Vagina (tissue), 2 donors: ENCODE measurements at regions not wholly inside any gene's neighbourhood (a gene's known extent, or its start where the extent isn't known, plus 50 kb on each side); places are given as distances from the start of the nearest gene placed in this dataset.

ENCODE experiments used
- DNase-seq, 2 donors: peaks; one replicate each; pipeline ENCODE4 v3.0.0-alpha.2; 2017; ENCODE audit errors: extremely low spot score in 2 of 2
- H3K27ac ChIP-seq: fragments of 200-600 bp; sonication (generic); one replicate; pipeline ENCODE4 v1.5.1; 2019
- H3K27me3 ChIP-seq: fragments of 200-600 bp; sonication (generic); one replicate; pipeline ENCODE4 v1.5.1; 2019
- H3K36me3 ChIP-seq, 2 donors: fragments of 200-600 bp; sonication (generic); one replicate each; pipeline ENCODE4 v1.5.1; 2017 to 2019
- H3K4me1 ChIP-seq: fragments of 200-600 bp; sonication (generic); one replicate; pipeline ENCODE4 v1.5.1; 2019
- H3K4me3 ChIP-seq, 2 donors: fragments of 200-600 bp; sonication (generic); 1 replicate in 1 of 2; 2 replicates in 1 of 2; pipeline ENCODE4 v1.5.1; 2016 to 2019
- H3K9me3 ChIP-seq: fragments of 200-600 bp; sonication (generic); one replicate; pipeline ENCODE4 v1.5.1; 2019
- CTCF ChIP-seq, 3 experiments: fragments of 450-650 bp in 2 of 3; fragments of 200-600 bp in 1 of 3; sonication (generic) in 1 of 3; IDR thresholded peaks; one replicate each; pipeline ENCODE4 v1.5.1; 2017 to 2019; ENCODE audit warnings: antibody characterized with exemption in 3 of 3, mild to moderate bottlenecking in 2 of 3, moderate library complexity in 2 of 3
- POLR2A ChIP-seq, 2 donors: fragments of 450-650 bp; IDR thresholded peaks; one replicate each; pipeline ENCODE4 v1.6.1; 2017; ENCODE audit warnings: antibody characterized with exemption in 2 of 2, mild to moderate bottlenecking in 2 of 2, moderate library complexity in 2 of 2
- POLR2AphosphoS5 ChIP-seq, 2 donors: sonication (generic); formaldehyde crosslinking; IDR thresholded peaks; one replicate each; pipeline ENCODE4 v1.9.0; 2017; ENCODE audit warnings: antibody characterized with exemption in 2 of 2, mild to moderate bottlenecking in 2 of 2, low read depth in 1 of 2; ENCODE audit not compliant: insufficient read depth in 1 of 2
- intact Hi-C: fragments of 100-400 bp; cut with DNase I; formaldehyde crosslinking; loops from one replicate; pipeline ENCODE4 v1.15.1; 2023

- Histone ChIP-seq H3K4me1 (peaks cover 26% of the 10 kb centered on the region), H3K9me3 (no peaks in the 10 kb centered on the region), H3K4me3 (no peak overlapping the region), H3K27me3 (no peaks in the 10 kb centered on the region), H3K36me3 (no peaks in the 10 kb centered on the region), H3K27ac (no peak overlapping the region)
- TF ChIP-seq POLR2A (IDR thresholded peaks at IDR 0.05) (no peak), CTCF (IDR thresholded peaks at IDR 0.05) (no peak), POLR2AphosphoS5 (IDR thresholded peaks at IDR 0.05; ENCODE audit: insufficient read depth in 1 of 2, low read depth in 1 of 2) (no peak)
- no peak for DNase-seq
- intact Hi-C loops: no loop called here
These were observed 87.1 kb downstream of the ADRB2 start for GRCh38 chr5:148913493-148913892.

DNA sequence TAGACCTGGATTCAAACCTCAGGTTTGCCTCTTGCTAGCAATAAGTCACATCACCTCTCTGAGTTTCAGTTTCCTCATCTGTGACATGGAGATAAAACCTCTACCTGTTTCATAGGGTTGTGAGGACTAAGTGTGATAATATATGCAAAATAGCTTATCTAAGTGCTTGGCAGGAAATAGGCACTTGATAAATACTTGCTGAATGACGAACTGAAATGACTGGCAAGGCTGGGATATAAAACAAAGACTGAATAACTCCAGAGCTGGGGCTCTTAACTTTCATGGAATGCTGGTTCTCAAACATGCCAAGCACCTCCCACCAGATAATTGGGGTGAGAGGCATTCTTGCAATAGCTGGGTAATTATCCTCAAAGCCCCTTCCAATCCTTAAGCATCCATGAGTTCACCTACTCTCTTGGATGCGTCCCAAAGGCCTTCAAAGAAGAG is 87.6 kb downstream of the ADRB2 start:
- Histone ChIP-seq H3K9me3 (no peaks in the 10 kb centered on the region), H3K27ac (peak overlapping the region; percentile 3), H3K27me3 (no peaks in the 10 kb centered on the region), H3K4me3 (no peak overlapping the region), H3K36me3 (no peaks in the 10 kb centered on the region), H3K4me1 (peaks cover 26% of the 10 kb centered on the region)
- no peak for DNase-seq
- intact Hi-C loops: no loop called here
- TF ChIP-seq POLR2A (IDR thresholded peaks at IDR 0.05) (no peak), POLR2AphosphoS5 (IDR thresholded peaks at IDR 0.05; ENCODE audit: insufficient read depth in 1 of 2, low read depth in 1 of 2) (no peak), CTCF (IDR thresholded peaks at IDR 0.05) (no peak)

GRCh38 chr5:148915224-148915817 is 88.9 kb downstream of the ADRB2 start:
- H3K27ac ChIP-seq: peak overlapping the region; percentile 3
- peaks cover 23% of the 10 kb centered on the region for H3K4me1 ChIP-seq
- H3K36me3 ChIP-seq: no peaks in the 10 kb centered on the region
- intact Hi-C loops: no loop called here
- no peak overlapping the region for H3K4me3 ChIP-seq
- TF ChIP-seq CTCF (IDR thresholded peaks at IDR 0.05) (no peak), POLR2AphosphoS5 (IDR thresholded peaks at IDR 0.05; ENCODE audit: insufficient read depth in 1 of 2, low read depth in 1 of 2) (no peak), POLR2A (IDR thresholded peaks at IDR 0.05) (no peak)
- H3K27me3 ChIP-seq: no peaks in the 10 kb centered on the region
- H3K9me3 ChIP-seq: no peaks in the 10 kb centered on the region
- DNase-seq: no peak

DNA sequence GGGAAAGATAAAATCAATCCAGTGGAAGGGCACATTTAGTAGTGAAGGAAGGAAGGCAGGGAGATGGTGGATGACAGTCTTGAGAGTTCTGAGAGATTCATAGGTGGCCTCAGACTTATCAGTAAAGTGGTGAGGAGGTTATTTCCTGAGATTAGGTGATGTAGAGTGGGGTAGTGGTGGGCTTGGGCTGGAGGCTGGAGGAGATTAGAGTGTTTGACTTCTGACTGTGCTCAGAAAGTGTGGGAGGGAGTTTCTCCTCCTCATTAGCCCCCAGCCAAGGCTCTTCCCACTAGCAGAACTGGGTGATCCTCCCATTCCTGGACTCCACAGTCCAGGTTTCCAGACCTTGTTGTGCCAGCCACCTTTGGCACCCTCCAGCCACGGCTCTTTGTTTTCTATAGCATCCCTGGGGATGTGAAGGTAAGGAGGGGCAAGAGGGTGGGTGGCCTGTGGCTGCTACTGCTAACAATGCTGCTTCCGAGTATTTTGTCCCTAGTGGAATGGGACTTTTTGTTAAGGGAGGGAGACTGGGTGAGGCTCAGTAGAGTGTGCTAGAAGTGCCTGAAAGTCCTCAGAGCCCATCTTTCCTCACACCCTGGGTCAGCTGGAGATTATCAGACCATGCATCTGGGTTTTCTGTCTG is 94.4 kb downstream of the ADRB2 start:
- TF ChIP-seq POLR2A (IDR thresholded peaks at IDR 0.05) (no peak), POLR2AphosphoS5 (IDR thresholded peaks at IDR 0.05; ENCODE audit: insufficient read depth in 1 of 2, low read depth in 1 of 2) (no peak), CTCF (IDR thresholded peaks at IDR 0.05) (no peak)
- Histone ChIP-seq H3K4me1 (no peaks in the 10 kb centered on the region), H3K9me3 (no peaks in the 10 kb centered on the region), H3K27me3 (no peaks in the 10 kb centered on the region), H3K36me3 (no peaks in the 10 kb centered on the region), H3K27ac (no peak overlapping the region), H3K4me3 (no peak overlapping the region)
- intact Hi-C loops: no loop called here
- peak in 1 of 2 donors; percentile 67 for DNase-seq

GRCh38 chr5:148921350-148921749 is 94.9 kb downstream of the ADRB2 start:
- H3K4me1 ChIP-seq: no peaks in the 10 kb centered on the region
- DNase-seq: peak in 1 of 2 donors; percentile 20
- H3K4me3 ChIP-seq: no peak overlapping the region
- H3K36me3 ChIP-seq: no peaks in the 10 kb centered on the region
- H3K27me3 ChIP-seq: no peaks in the 10 kb centered on the region
- intact Hi-C loops: no loop called here
- TF ChIP-seq POLR2AphosphoS5 (IDR thresholded peaks at IDR 0.05; ENCODE audit: insufficient read depth in 1 of 2, low read depth in 1 of 2) (no peak), CTCF (IDR thresholded peaks at IDR 0.05) (no peak), POLR2A (IDR thresholded peaks at IDR 0.05) (no peak)
- no peaks in the 10 kb centered on the region for H3K9me3 ChIP-seq
- no peak overlapping the region for H3K27ac ChIP-seq
